GM12878 (cell line): ENCODE measurements at regions not wholly inside any gene's neighbourhood (a gene's known extent, or its start where the extent isn't known, plus 50 kb on each side); places are given as distances from the start of the nearest gene placed in this dataset.

Source experiments
- ATAC-seq: fragments of 200-7000 bp; cut with Tn5 transposase; 3 replicates; pipeline ENCODE4 v1.9.1; 2020; ENCODE audit warnings: mild to moderate bottlenecking, moderate library complexity
- BruUV-seq: library from RNA; stranded (reverse); fragments of 400-500 nt; replicated peaks from 2 replicates; lab custom pipeline; 2021; lab: Mats Ljungman, UMichigan
- CTCF ChIA-PET: fragments of 300-600 bp; sonication (Branson Sonifier 250); formaldehyde crosslinking; extraction: SDS; loops from one replicate; lab custom pipeline; 2021; ENCODE audit warnings: inconsistent platforms; lab: Yijun Ruan, JAX
- POLR2A ChIA-PET: fragments of 350-600 bp; formaldehyde crosslinking; extraction: SDS; loops from one replicate; lab custom pipeline; 2021; ENCODE audit warnings: inconsistent platforms; lab: Charles Lee
- RAD21 ChIA-PET: fragments of 300-600 bp; sonication (Branson Sonifier 250); formaldehyde crosslinking; loops from one replicate; lab custom pipeline; 2023; ENCODE audit warnings: antibody characterized with exemption; ENCODE audit not compliant: unreplicated experiment; lab: Charles Lee
- SMC1A ChIA-PET: fragments of 300-600 bp; sonication (Branson Sonifier 250); formaldehyde crosslinking; loops from one replicate; lab custom pipeline; 2023; ENCODE audit not compliant: unreplicated experiment, uncharacterized antibody; lab: Charles Lee
- DNase-seq: peaks from one replicate; pipeline ENCODE4 v3.0.0-alpha.2; 2011; ENCODE audit warnings: low read depth, low spot score
- FAIRE-seq: peaks from 3 replicates; lab custom pipeline; 2011; peaks lifted over from hg19 to GRCh38; lab: Jason Lieb, UNC
- H2AFZ ChIP-seq: 2 replicates; pipeline ENCODE4 v1.6.0; 2011; ENCODE audit warnings: low read depth, low read length, control low read depth; ENCODE audit not compliant: control insufficient read depth
- H3K27ac ChIP-seq: 2 replicates; pipeline ENCODE4 v1.5.1; 2011; ENCODE audit warnings: control low read depth; ENCODE audit not compliant: control insufficient read depth, insufficient read depth
- H3K27me3 ChIP-seq, 2 experiments: replicated peaks in 1 of 2; 2 replicates each; pipeline versions ENCODE4 v1.6.0 to v1.6.1; 2011; ENCODE audit warnings: low read length in 1 of 2; ENCODE audit not compliant: control insufficient read depth in 2 of 2, insufficient read depth in 2 of 2
- H3K36me3 ChIP-seq, 2 experiments: 2 replicates each; pipeline ENCODE4 v1.5.1; 2011; ENCODE audit warnings: low read length in 1 of 2; ENCODE audit not compliant: control insufficient read depth in 2 of 2, insufficient read depth in 2 of 2
- H3K4me1 ChIP-seq: 2 replicates; pipeline ENCODE4 v1.6.1; 2011; ENCODE audit warnings: mild to moderate bottlenecking, low read length, moderate library complexity, mixed read lengths; ENCODE audit not compliant: control insufficient read depth, insufficient read depth
- H3K4me2 ChIP-seq: 2 replicates; pipeline ENCODE4 v1.6.0; 2011; ENCODE audit warnings: control low read depth; ENCODE audit not compliant: control insufficient read depth, insufficient read depth
- H3K4me3 ChIP-seq: fragments of 200-600 bp; sonication (generic); 2 replicates; pipeline ENCODE4 v1.5.1; 2016
- H3K79me2 ChIP-seq: 2 replicates; pipeline ENCODE4 v1.6.0; 2011; ENCODE audit warnings: low read length; ENCODE audit not compliant: control insufficient read depth, insufficient read depth
- H3K9ac ChIP-seq: 2 replicates; pipeline ENCODE4 v1.8.0; 2011; ENCODE audit warnings: low read length, control low read depth, mixed read lengths; ENCODE audit not compliant: control insufficient read depth, insufficient read depth
- H3K9me3 ChIP-seq: replicated peaks from 3 replicates; pipeline ENCODE4 v1.5.1; 2011; ENCODE audit warnings: mild to moderate bottlenecking, low read length; ENCODE audit not compliant: control insufficient read depth, insufficient read depth
- H4K20me1 ChIP-seq: 2 replicates; pipeline ENCODE4 v1.6.0; 2011; ENCODE audit not compliant: control insufficient read depth, insufficient read depth
- HCFC1 ChIP-seq: fragments of 150-350 bp; IDR thresholded peaks from 2 replicates; pipeline ENCODE4 v1.6.1; 2014; ENCODE audit warnings: low read length
- HDAC6 ChIP-seq: fragments of 200-600 bp; sonication (generic); IDR thresholded peaks from one replicate; pipeline ENCODE4 v1.8.0; 2017; ENCODE audit warnings: antibody characterized with exemption; ENCODE audit not compliant: unreplicated experiment
- KDM1A ChIP-seq: fragments of 200-600 bp; sonication (generic); IDR thresholded peaks from 2 replicates; pipeline ENCODE4 v1.6.1; 2016; ENCODE audit warnings: borderline replicate concordance
- NFIC ChIP-seq: IDR thresholded peaks from 2 replicates; pipeline ENCODE4 v1.6.1; 2012; ENCODE audit warnings: low read depth, mild to moderate bottlenecking, inconsistent platforms, low read length, moderate library complexity
- NRF1 ChIP-seq: conservative IDR thresholded peaks from 2 replicates; pipeline ENCODE4 v1.6.1; 2011; ENCODE audit warnings: mild to moderate bottlenecking, low read depth, low read length, improper control_type of control experiment
- PAX5 ChIP-seq: IDR thresholded peaks from 2 replicates; pipeline ENCODE4 v1.6.1; 2011; ENCODE audit warnings: low read depth, low read length, borderline replicate concordance
- RB1 ChIP-seq: fragments of 450-650 bp; formaldehyde crosslinking; IDR thresholded peaks from 2 replicates; pipeline ENCODE4 v1.6.1; 2017; ENCODE audit warnings: mild to moderate bottlenecking, borderline replicate concordance
- STAT3 ChIP-seq: IDR thresholded peaks from 2 replicates; pipeline ENCODE4 v1.6.1; 2011; ENCODE audit warnings: low read depth, low read length, improper control_type of control experiment
- WGBS: methylation state at CpG from one replicate; pipeline ENCODE4 v1.1.6; 2016; ENCODE audit warnings: low lambda C conversion rate; ENCODE audit not compliant: insufficient replicate concordance, insufficient coverage; ENCODE audit errors: missing lambda C conversion rate; 5-methylcytosine and 5-hydroxymethylcytosine counted together
- in situ Hi-C: fragments of 300-500 bp; cut with MboI; formaldehyde crosslinking; loops from 9 replicates; pipeline ENCODE4 v1.14.3; 2018; ENCODE audit warnings: mixed read lengths
- intact Hi-C: fragments of 100-400 bp; cut with micrococcal nuclease; formaldehyde crosslinking; loops from one replicate; pipeline ENCODE4 v1.14.2; 2022; ENCODE audit not compliant: unreplicated experiment
- TF ChIP-seq, protein P1 (sequence below): IDR thresholded peaks from 2 replicates; pipeline ENCODE4 v1.6.1; 2012; ENCODE audit warnings: low read length, inconsistent platforms

DNA sequence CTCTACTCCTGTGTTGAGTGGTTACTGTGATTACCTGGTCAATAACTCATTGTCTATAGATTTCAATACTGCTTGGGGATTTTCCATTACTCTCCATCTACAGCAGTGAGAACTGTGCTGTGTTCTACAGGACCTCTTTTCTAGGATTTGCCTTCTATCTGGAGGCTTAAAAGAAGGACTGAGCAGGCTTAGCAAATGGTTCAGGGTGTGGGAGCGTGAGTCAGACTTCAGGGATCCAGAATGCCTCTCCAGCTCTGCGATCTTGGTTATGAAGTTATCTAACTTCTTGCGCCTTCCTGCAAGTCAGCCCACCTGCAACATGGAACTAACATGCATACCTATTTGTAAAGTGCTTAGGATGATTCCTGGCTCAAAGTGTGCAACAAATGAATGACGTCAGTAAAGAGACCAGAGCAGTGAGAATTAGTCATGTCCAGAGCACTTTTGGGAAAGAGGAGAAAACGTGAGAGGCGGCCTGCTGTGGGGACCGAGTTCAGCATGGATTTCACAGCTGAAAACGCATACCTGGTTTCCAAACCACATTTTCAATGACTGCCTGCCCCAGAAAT is 610.1 kb upstream of the CDH4 start:
- H3K4me2 ChIP-seq, result no peak overlapping the region
- FAIRE-seq, result no peak
- no peaks in the 10 kb centered on the region for H3K36me3 ChIP-seq
- intact Hi-C loops, result no loop called here
- no peak for TF ChIP-seq STAT3
- no peak for TF ChIP-seq NFIC
- TF ChIP-seq HCFC1, result no peak
- no peak for TF ChIP-seq KDM1A
- TF ChIP-seq, protein P1, sequence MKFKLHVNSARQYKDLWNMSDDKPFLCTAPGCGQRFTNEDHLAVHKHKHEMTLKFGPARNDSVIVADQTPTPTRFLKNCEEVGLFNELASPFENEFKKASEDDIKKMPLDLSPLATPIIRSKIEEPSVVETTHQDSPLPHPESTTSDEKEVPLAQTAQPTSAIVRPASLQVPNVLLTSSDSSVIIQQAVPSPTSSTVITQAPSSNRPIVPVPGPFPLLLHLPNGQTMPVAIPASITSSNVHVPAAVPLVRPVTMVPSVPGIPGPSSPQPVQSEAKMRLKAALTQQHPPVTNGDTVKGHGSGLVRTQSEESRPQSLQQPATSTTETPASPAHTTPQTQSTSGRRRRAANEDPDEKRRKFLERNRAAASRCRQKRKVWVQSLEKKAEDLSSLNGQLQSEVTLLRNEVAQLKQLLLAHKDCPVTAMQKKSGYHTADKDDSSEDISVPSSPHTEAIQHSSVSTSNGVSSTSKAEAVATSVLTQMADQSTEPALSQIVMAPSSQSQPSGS, result no peak
- no peak for TF ChIP-seq PAX5
- no peak for TF ChIP-seq NRF1
- TF ChIP-seq HDAC6, result no peak
- no peak for TF ChIP-seq RB1
- TF ChIP-seq, all 136 proteins: peak for 0
- H3K4me1 ChIP-seq, result no peaks in the 10 kb centered on the region
- H3K9me3 ChIP-seq, result no peaks in the 10 kb centered on the region; the same call in 2 of the 3 replicates
- POLR2A ChIA-PET, result no interaction called here
- H4K20me1 ChIP-seq, result no peaks in the 10 kb centered on the region
- ATAC-seq, result no peak
- no peak overlapping the region for H3K9ac ChIP-seq
- in situ Hi-C loops, result no loop called here
- RAD21 ChIA-PET, result no interaction called here
- no peak overlapping the region for H3K27ac ChIP-seq
- H2AFZ ChIP-seq, result no peak overlapping the region
- 21% methylated on average over 8 of the region's 8 CpGs for WGBS
- CTCF ChIA-PET, result no interaction called here
- BruUV-seq, result no TSS peak
- DNase-seq, result no peak
- SMC1A ChIA-PET, result no interaction called here
- H3K27me3 ChIP-seq, result no peaks in the 10 kb centered on the region
- H3K79me2 ChIP-seq, result no peaks in the 10 kb centered on the region
- no peak overlapping the region for H3K4me3 ChIP-seq
